Sigmoid colon (tissue), 3 donors: ENCODE measurements at regions not wholly inside any gene's neighbourhood (a gene's known extent, or its start where the extent isn't known, plus 50 kb on each side); places are given as distances from the start of the nearest gene placed in this dataset.

Experiments used
- POLR2A ChIP-seq, 2 donors: fragments of 450-650 bp; IDR thresholded peaks; one replicate each; pipeline ENCODE4 v1.6.1; 2016; ENCODE audit warnings: antibody characterized with exemption in 2 of 2, mild to moderate bottlenecking in 2 of 2, moderate library complexity in 2 of 2
- TF ChIP-seq, protein P1 (sequence below), 4 experiments: fragments of 450-650 bp in 3 of 4; fragments of 200-600 bp in 1 of 4; IDR thresholded peaks; one replicate each; pipeline ENCODE4 v1.5.1; 2016 to 2019; ENCODE audit warnings: antibody characterized with exemption in 4 of 4, mild to moderate bottlenecking in 3 of 4, moderate library complexity in 2 of 4

DNA sequence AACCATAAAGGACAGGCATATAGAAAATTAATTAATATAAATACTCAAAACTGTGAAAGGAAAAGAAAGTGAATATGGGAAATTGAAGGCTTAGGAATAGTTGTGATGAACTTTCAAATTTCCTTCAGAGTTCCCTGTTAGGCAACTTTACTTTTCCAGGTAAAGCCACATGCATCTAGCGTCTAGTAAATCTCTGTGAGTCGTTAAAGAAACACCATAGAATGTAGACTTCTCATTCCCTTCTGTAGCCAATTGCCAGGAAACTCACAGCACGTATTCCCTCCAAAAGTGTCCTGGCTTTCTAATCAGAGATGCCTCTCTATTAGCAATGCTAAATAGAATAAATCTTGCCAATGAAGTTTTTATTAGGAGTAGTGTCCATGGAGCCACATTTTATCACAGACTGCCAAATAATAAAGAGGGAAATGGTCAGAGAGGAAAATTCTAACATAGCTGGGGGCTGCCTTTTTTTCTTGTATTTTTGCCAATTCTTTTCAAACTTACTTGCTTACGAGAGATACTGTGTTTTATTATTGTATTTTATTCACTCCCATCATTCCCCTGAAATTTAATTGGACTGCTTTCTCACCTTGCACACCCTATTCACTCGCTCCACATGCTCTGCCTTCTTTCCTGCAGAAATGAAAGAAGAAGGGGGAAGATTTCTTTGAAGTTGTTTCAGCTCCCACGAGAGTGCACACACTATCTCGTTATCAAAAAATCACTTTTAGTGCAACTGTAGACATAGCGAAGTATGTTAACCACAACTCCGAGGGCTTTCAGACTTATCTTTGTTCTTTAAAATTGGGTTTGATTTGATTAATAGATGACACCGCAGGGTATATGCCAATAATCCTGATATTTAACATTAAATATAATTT is 439.0 kb downstream of the CSNK1G3 start:
- TF ChIP-seq, protein P1, sequence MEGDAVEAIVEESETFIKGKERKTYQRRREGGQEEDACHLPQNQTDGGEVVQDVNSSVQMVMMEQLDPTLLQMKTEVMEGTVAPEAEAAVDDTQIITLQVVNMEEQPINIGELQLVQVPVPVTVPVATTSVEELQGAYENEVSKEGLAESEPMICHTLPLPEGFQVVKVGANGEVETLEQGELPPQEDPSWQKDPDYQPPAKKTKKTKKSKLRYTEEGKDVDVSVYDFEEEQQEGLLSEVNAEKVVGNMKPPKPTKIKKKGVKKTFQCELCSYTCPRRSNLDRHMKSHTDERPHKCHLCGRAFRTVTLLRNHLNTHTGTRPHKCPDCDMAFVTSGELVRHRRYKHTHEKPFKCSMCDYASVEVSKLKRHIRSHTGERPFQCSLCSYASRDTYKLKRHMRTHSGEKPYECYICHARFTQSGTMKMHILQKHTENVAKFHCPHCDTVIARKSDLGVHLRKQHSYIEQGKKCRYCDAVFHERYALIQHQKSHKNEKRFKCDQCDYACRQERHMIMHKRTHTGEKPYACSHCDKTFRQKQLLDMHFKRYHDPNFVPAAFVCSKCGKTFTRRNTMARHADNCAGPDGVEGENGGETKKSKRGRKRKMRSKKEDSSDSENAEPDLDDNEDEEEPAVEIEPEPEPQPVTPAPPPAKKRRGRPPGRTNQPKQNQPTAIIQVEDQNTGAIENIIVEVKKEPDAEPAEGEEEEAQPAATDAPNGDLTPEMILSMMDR (IDR thresholded peaks at IDR 0.05), result no peak
- no peak for TF ChIP-seq POLR2A (IDR thresholded peaks at IDR 0.05)
